CD4-positive, alpha-beta T cell treated with Interferon alpha-2 for 1 hour (primary cell): ENCODE measurements at regions not wholly inside any gene's neighbourhood (a gene's known extent, or its start where the extent isn't known, plus 50 kb on each side); places are given as distances from the start of the nearest gene placed in this dataset.

Experiments used
- DNase-seq, 2 donors: peaks; one replicate each; pipeline ENCODE4 v3.0.0-alpha.2; 2020 to 2022

GRCh38 chr13:73929287-73929932 lies 204.8 kb downstream of the KLF12 start:
- no peak for DNase-seq

DNA sequence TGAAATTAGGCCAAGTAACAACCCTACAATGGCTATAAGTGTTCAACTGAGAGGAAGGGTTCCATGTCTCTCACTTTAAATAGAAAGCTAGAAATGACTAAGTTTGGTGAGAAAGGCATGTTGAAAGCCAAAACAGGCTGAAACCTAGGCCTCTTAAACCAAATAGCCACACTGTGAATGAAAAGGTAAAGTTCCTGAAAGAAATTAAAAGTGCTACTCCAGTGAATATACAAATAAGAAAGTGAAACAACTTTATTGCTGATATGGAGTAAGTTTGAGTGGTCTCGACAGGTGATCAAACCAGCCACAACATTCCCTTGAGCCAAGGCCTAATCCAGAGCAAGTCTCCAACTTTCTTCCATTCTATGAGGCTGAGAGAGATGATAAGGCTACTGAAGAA lies 209.6 kb downstream of the KLF12 start:
- DNase-seq = no peak

DNA sequence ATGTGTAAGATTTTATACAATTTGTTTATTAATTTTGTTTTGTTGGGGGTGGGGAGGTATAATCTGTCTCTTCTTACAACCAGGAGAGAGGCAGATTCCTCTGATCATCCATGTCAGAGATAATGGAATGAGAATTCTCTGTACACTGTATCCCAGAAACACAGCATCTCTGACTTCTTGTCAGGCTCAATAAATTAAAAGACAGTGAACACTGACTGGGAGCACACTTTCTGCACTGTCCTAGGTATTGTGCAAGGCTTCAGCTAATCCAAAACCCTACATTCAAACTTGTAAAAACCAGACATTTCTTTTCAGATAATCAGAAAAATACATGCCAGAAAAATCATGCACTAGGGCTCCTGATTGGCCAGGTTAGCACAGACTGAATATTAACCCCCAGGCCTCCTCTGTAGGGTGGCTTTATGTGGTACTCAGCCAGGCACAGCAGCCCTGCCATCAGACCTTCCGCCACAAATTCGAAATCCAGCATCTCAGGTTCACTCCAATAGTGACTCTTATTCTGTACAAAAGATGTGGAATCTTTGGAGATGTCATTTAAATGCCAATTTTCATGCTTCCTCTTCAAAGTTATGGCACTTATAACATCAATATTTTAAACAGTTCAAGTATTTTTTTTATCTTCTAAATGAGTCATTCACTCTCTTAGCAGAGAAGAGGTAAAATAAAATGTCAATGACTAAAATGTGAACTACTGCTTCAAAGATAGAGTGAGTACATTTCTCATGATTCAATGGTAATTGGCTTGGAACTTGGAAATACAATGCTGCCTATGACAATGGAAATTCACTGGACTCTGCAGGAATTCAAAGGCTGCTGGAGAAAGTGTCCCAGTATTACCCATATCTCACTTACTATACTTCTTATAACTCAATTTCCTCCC lies 211.5 kb downstream of the KLF12 start:
- no peak for DNase-seq

DNA sequence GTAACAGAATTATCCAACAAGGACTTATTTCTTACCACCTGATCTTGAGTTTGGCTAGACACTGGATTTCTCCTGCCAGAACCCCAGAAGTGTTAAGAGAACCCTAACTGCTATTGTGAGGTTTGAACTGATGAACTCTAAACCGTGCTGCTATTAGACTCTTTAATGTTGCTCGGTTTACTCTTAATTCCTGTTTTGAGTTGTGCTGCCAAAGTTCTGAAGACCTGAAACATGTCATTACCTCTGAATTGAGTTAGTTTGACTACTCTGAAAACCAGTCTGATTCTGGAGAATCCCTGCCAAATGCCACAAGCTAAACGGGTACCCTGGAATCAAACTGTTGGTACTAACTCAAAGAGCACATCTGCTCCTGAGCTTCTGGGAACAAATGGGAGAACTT lies 215.5 kb downstream of the KLF12 start:
- no peak for DNase-seq

DNA sequence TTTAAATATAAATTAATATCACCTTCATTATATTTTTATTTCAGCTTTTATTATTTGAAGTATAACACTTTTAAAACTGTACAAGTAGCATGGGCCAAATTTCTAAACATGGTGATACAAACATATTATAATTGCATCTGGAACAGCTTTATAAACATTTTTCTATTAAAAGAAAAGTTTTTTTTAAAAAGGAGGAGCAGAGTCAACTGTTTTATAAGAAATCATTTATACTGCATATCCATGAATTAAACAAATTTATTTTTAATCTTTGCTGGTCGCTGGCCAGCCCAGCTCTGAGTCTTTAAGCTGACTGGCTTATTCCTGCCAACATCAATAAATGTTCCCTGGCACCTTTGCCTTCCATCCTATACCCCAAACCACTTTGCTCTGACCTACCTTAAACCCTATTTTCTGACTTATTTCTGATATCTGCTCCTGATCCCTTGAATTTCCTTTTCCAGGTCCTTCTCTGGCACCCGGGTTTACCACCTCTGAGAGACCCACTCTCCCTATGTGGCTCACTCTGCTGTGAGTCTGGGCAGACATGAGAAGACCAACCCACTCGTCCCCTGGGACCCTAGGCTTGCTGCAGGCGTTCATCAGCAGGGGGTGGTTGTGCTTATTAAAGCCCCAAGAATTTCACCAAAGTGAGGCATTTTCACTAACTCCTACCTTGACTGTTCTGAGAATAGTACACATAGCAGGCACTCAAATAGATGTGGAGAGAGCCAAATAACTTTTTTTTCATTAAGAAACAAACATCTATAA lies 220.3 kb downstream of the KLF12 start:
- DNase-seq = no peak

DNA sequence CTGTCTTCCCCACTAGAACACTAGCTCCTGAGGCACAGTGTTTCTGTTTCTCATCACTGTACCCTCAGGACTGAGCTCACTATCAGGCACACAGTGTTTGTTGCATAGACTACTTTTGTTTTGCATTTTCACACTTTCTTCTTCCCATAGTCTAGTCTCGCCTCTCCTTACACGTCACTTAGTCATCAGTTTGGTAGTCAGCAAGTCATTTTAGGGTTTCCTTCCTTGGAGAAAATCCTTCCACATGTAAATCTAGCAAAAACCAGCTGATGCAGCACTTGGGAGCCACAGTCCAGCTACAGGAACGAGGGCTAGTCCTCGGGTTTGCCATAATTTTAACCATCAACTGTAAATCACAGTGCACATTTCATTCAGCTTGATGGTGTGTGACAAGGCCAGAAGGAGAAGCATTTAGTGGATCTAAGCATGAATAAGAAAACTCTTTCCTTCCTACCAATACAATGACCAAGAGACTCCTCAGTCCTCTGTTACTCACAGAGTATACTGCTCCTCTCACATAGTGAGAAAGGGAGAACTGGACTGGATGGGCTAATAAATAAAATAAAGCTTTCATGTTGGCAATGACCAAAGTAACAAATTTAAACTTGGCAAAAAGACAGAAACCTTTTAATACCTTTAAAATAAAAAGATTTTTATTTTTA lies 221.0 kb downstream of the KLF12 start:
- no peak for DNase-seq

DNA sequence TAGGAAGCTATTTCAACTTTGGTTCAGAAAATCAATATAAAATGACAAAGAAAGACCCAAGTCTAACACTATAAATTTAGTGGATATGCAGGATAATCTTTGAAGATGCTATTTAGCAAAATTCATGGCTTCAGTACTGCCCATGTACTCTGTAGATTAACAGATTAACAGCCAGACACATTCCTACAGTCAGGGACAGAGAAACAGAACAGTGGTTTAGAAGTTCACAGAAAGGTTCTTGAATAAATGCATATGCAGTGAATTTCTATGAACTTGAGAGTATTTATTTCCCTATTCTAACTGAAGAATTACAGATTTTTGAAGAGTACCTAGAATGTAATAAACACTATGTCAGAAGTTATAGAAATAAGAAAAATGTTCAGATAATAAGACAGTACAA lies 222.8 kb downstream of the KLF12 start:
- DNase-seq = no peak

GRCh38 chr13:73910733-73911132 lies 223.5 kb downstream of the KLF12 start:
- DNase-seq = no peak

GRCh38 chr13:73908809-73909208 lies 225.4 kb downstream of the KLF12 start:
- no peak for DNase-seq

DNA sequence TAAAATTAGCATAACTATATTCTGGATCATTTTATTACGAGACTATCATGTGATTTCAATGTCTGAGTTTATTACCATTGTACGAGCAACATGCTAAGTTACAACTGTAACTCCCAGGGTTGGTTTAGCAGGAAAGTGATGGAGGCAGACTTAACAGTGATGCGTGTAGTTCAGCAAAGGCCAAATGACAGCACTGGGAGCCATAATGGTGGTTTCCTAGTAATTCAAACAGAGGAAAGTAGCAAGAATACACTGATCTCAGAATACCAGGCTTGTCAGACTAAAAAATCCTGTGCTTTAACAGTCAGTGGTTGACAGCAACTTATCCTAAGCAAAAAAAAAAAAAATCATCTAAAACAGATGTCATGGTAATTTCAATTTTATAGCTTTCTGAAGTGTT lies 229.6 kb downstream of the KLF12 start:
- DNase-seq = no peak

- no peak for DNase-seq
Observed at GRCh38 chr13:73903561-73903960, 230.6 kb downstream of the KLF12 start.

- no peak for DNase-seq
Observed at GRCh38 chr13:73902847-73903246, 231.4 kb downstream of the KLF12 start.

- no peak for DNase-seq
Observed at GRCh38 chr13:73902296-73902695, 231.9 kb downstream of the KLF12 start.

DNA sequence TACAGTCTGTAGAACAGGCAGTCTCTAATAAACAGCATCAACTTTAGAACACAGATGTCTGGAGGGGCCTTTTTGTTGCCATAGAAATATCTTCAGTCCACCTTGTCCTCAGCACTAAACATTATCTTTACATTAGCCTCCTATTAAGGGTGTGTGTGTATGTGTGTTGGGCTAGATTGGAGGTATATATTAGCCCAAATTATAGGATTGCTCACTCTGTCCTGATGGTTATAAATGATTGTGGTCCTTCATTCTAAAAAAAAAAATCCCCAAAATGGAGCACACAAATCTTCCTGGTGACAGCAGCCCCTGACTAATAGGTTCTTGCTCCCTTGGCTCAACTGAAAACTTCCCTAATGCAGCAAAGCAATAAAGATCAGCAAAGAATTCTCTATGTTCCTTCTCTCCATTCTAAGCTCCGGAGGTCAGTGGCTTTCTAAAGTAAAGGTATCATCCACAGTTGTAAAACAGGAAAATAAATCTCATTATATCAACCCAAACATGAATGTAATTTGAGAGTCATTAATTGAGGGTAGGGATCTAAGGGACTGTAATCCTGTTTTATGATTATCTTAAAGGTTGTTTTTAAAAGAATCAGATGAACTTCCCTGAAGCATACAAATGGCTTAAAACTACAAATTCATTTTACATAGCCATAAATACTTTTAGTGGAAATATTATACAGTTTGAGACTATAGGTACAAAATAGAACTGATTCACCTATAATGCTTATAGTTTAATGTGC lies 232.7 kb downstream of the KLF12 start:
- no peak for DNase-seq

- DNase-seq = no peak
Observed at GRCh38 chr13:73900591-73900990, 233.6 kb downstream of the KLF12 start.

DNA sequence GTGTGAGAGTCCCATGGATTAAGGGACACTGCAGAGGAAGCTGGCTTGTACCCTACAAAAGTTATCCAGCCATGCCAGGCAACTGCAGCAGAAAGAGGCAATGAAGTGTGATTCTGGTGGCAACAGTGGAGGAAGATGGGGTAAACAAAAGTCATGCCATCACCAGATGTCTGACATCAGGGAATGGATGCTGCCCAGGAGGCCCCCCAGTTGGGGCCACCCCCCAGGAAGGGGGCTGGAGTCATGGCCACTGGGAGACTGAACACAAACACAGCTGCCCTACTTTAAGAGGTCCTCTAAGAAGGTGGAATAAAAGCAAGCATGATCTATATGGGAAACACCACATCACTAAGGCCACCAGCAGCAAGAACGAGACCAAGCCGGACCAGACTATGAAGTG lies 235.3 kb downstream of the KLF12 start:
- no peak for DNase-seq

- DNase-seq = no peak
Observed at GRCh38 chr13:73898276-73898675, 235.9 kb downstream of the KLF12 start.

DNA sequence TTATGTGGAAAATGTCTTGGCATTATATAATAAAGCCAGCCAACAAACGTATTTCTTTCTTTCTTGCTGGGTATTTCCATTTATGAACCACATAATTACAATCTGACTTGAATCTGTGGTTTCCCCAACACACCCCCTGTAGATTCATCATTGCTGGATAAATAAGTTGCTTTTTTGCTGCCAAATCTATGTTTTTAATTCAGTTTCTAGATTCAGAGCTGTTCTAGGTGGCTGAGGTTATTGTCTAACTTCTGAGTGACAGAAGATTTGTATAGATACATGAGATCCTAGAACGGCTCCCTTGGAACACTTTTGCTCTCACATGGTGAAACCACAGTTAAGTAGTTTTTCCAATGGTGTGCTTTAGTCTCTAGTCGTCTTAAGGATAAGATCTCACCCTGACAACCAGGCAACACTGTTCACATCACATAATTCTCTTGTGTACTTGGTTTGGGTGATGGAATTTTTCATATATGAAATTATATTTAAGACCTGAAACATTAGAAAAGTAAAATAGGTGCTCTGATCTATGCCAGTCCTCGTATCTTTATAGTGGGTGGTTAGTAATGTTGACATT lies 239.1 kb downstream of the KLF12 start:
- no peak for DNase-seq

DNA sequence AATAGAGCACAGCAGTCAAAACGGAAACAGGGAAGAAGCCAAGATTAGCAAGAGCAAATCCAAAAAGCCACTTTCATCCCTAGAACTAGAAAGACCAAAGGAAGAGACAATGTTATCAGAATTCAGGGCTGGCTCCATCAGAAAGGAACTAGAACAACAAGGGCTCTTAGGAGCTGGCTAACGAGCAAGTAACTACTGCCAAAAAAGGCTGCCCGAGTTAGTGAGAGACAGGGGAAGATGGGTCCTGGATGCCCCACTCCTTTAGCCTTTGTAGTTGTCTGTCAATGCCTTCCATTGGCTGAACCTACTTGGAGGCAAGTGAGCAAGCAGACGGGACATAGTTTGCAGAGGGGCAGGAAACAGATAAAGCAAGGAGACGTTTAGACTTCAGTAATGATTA lies 240.4 kb downstream of the KLF12 start:
- DNase-seq = no peak

DNA sequence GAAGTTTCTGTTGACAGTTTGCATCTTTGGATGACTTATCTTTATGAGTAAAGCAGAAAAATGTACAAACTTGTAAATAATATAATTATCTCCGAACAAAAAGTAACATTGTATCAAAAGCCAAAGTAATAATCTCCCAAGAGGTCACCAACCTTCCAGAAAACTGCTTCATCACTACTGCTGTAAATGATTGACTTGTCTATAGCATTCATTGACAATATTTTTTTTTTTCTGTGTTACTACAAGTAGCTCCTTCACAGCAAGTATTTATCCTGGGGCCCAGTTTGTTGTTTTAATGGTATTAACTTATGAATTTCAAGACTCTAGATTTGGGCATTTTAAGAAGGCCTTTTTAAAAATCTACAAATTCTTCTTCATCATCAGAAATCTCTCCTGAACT lies 242.4 kb downstream of the KLF12 start:
- DNase-seq = no peak

DNA sequence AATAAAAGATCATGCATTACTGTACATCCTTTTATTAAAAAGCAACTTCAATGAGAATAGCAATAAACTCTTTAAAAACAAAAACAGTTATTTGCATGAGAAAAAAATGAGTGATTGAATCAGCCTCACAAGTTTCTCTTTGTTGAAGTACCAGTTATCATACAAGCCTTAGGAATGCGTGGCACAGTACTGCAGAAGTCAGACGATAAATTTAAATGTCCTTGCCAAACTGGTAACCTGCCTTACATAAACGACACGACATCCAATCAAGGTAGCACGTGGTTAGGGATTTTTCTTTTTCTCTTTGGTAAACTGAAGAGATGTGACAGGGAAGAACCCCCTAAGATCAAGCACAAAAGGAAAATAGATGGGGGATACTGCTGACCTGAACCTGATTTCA lies 251.0 kb downstream of the KLF12 start:
- no peak for DNase-seq

- no peak for DNase-seq
Observed at GRCh38 chr13:73880365-73880764, 253.8 kb downstream of the KLF12 start.
